ENCODE measurements at regions not wholly inside any gene's neighbourhood (a gene's known extent, or its start where the extent isn't known, plus 50 kb on each side); places are given as distances from the start of the nearest gene placed in this dataset.

DNA sequence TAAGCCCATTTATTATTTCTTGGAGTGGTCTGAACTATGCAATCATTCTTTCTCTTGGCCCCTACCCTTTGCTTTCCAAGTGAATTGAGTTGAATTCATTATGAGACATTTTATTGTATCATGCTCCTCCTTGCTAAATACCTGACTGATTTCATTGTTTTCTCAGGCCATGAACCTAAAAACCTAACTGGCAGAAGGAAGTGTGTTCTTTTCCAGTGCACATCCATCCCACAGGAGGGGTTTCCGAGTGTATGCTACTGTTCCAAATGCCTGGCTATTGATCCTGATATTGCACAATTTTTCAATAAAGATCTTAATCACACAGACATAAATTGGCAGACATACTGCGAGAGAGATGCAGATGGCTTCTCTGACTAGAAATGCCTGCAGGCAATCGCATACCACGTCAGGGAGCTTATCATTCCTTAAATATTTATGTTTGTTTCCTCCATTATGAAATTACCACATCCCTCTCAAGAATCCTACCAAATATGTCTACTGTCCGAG, 162.2 kb upstream of the EGLN3 start:
- Histone ChIP-seq H4K20me1 (ENCODE audit: insufficient read depth, low read length) (no peaks in the 10 kb centered on the region), H2AFZ (ENCODE audit: low read length) (no peak overlapping the region), H3K27me3 (ENCODE audit: control insufficient read depth in 1 of 2, insufficient read depth in 2 of 2, low read length in 2 of 2) (peaks cover 0 to 2% of the 10 kb centered on the region in 2 experiments; a peak in 1 of 5 replicates), H3K4me1 (ENCODE audit: insufficient read depth, low read length) (no peaks in the 10 kb centered on the region), H3K4me2 (ENCODE audit: low read depth, low read length) (no peak overlapping the region), H3K79me2 (ENCODE audit: insufficient read depth, low read length) (no peaks in the 10 kb centered on the region), H3K9ac (ENCODE audit: insufficient read depth, low read depth, low read length) (no peak overlapping the region), H3K4me3 (replicated peaks in 1 of 3; ENCODE audit: insufficient read depth in 1 of 3, low read depth in 2 of 3, low read length in 3 of 3) (no peak overlapping the region), H3K27ac (ENCODE audit: extremely low read length, insufficient read depth, low read length) (no peak overlapping the region), H3K36me3 (replicated peaks in 1 of 2; ENCODE audit: control insufficient read depth in 1 of 2, insufficient read depth in 2 of 2, low read length in 2 of 2) (no peaks in the 10 kb centered on the region), H3K9me3 (ENCODE audit: low read length) (no peaks in the 10 kb centered on the region)
- no TSS peak for BruUV-seq (replicated peaks)
- ChIA-PET CTCF (ENCODE audit: low intra/inter-chr PET ratio, low total read pairs) (no interaction called here), POLR2A (no interaction called here)
- 25% methylated on average over 5 of the region's 5 CpGs for WGBS (ENCODE audit: low lambda C conversion rate)
- in situ Hi-C loops (cut with HindIII; ENCODE audit: extremely low pct_ligation_motif_present, low pct_unique_long_range_greater_than_20kb) = no loop called here
- TF ChIP-seq NKX3-1 (CRISPR knock-in tag; IDR thresholded peaks at IDR 0.05) (no peak), CEBPB (IDR thresholded peaks at IDR 0.05; ENCODE audit: borderline replicate concordance, low read depth, low read length) (peak; percentile 74), ZNF577 (CRISPR knock-in tag; IDR thresholded peaks at IDR 0.05; ENCODE audit: borderline replicate concordance, low read depth) (no peak), CREM (IDR thresholded peaks at IDR 0.05) (no peak), CREM (CRISPR knock-in tag; IDR thresholded peaks at IDR 0.05) (no peak), RELA (CRISPR knock-in tag; IDR thresholded peaks at IDR 0.05) (no peak), ZNF24 (IDR thresholded peaks at IDR 0.05) (no peak), TCF7L2 (IDR thresholded peaks at IDR 0.05; ENCODE audit: low read depth, low read length) (0 out of 2 replicates have a peak, but pooled peaks have one; percentile 10)
- TF ChIP-seq, protein P1, sequence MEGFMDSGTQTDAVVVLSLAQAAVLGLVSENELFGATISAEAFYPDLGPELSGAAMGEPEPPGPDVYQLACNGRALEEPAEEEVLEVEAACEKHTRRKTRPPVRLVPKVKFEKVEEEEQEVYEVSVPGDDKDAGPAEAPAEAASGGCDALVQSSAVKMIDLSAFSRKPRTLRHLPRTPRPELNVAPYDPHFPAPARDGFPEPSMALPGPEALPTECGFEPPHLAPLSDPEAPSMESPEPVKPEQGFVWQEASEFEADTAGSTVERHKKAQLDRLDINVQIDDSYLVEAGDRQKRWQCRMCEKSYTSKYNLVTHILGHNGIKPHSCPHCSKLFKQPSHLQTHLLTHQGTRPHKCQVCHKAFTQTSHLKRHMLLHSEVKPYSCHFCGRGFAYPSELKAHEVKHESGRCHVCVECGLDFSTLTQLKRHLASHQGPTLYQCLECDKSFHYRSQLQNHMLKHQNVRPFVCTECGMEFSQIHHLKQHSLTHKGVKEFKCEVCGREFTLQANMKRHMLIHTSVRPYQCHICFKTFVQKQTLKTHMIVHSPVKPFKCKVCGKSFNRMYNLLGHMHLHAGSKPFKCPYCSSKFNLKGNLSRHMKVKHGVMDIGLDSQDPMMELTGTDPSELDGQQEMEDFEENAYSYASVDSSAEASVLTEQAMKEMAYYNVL (CRISPR knock-in tag; IDR thresholded peaks at IDR 0.05; ENCODE audit: borderline replicate concordance) = no peak
- intact Hi-C loops (cut with micrococcal nuclease; ENCODE audit: unreplicated experiment) = no loop called here
- no peak for FAIRE-seq
- ATAC-seq = no peak
- DNase-seq (ENCODE audit: low spot score) = no peak

Data from HepG2 (cell line).